ENCODE measurements at regions not wholly inside any gene's neighbourhood (a gene's known extent, or its start where the extent isn't known, plus 50 kb on each side); places are given as distances from the start of the nearest gene placed in this dataset.

- H4K5ac ChIP-seq (ENCODE audit: low read length) = no peak overlapping the region
- no peak overlapping the region for H3K9ac ChIP-seq (ENCODE audit: low read length)
- no CpG with 5 or more reads among the region's 2 CpGs for WGBS (ENCODE audit: extremely low coverage, insufficient coverage, low lambda C conversion rate)
- H2BK5ac ChIP-seq (ENCODE audit: low read length) = no peak overlapping the region
- H3K27ac ChIP-seq (ENCODE audit: low read depth, low read length) = no peak overlapping the region
- no peaks in the 10 kb centered on the region for H3K4me1 ChIP-seq (ENCODE audit: control insufficient read depth, low read depth, low read length)
- no peak overlapping the region for H4K8ac ChIP-seq (ENCODE audit: low read depth, low read length)
- DNase-seq = no peak
- H3K4me3 ChIP-seq (ENCODE audit: low read length) = no peak overlapping the region
- H2BK15ac ChIP-seq (replicated peaks; ENCODE audit: low read depth) = no peak overlapping the region
- H2AK5ac ChIP-seq (ENCODE audit: low read length) = no peak overlapping the region
- no peak overlapping the region for H3K23ac ChIP-seq (ENCODE audit: low read length)
- H3K27me3 ChIP-seq (ENCODE audit: insufficient read depth, low read length, poor library complexity) = no peaks in the 10 kb centered on the region
- no peaks in the 10 kb centered on the region for H3K79me2 ChIP-seq (ENCODE audit: control insufficient read depth, insufficient read depth, low read length)
- no peak overlapping the region for H3K56ac ChIP-seq (ENCODE audit: low read length)
- no peaks in the 10 kb centered on the region for H3K36me3 ChIP-seq (ENCODE audit: control insufficient read depth, insufficient read depth, low read length)
- H3K4ac ChIP-seq (ENCODE audit: low read depth, low read length) = no peak overlapping the region
- no peak overlapping the region for H2BK120ac ChIP-seq (ENCODE audit: low read depth, low read length)
- no peak overlapping the region for H3K18ac ChIP-seq (ENCODE audit: low read length)
- H3K4me2 ChIP-seq (ENCODE audit: low read length) = no peak overlapping the region
- no peaks in the 10 kb centered on the region for H3K79me1 ChIP-seq (ENCODE audit: low read length)
Measured at GRCh38 chr7:68125168-68125567, 1128.5 kb downstream of the TYW1 start.

GRCh38 chr7:68133045-68133444 lies 1136.4 kb downstream of the TYW1 start:
- H3K4me1 ChIP-seq (ENCODE audit: control insufficient read depth, low read depth, low read length) = no peaks in the 10 kb centered on the region
- H2BK5ac ChIP-seq (ENCODE audit: low read length) = no peak overlapping the region
- no peak overlapping the region for H4K5ac ChIP-seq (ENCODE audit: low read length)
- no CpG with 5 or more reads among the region's 6 CpGs for WGBS (ENCODE audit: extremely low coverage, insufficient coverage, low lambda C conversion rate)
- H3K79me2 ChIP-seq (ENCODE audit: control insufficient read depth, insufficient read depth, low read length) = no peaks in the 10 kb centered on the region
- no peak overlapping the region for H4K8ac ChIP-seq (ENCODE audit: low read depth, low read length)
- no peak overlapping the region for H3K27ac ChIP-seq (ENCODE audit: low read depth, low read length)
- H3K36me3 ChIP-seq (ENCODE audit: control insufficient read depth, insufficient read depth, low read length) = no peaks in the 10 kb centered on the region
- no peak overlapping the region for H3K4me3 ChIP-seq (ENCODE audit: low read length)
- H2AK5ac ChIP-seq (ENCODE audit: low read length) = no peak overlapping the region
- H3K23ac ChIP-seq (ENCODE audit: low read length) = no peak overlapping the region
- H3K18ac ChIP-seq (ENCODE audit: low read length) = no peak overlapping the region
- no peak overlapping the region for H3K4me2 ChIP-seq (ENCODE audit: low read length)
- H3K27me3 ChIP-seq (ENCODE audit: insufficient read depth, low read length, poor library complexity) = no peaks in the 10 kb centered on the region
- DNase-seq = no peak
- H2BK120ac ChIP-seq (ENCODE audit: low read depth, low read length) = no peak overlapping the region
- no peak overlapping the region for H2BK15ac ChIP-seq (replicated peaks; ENCODE audit: low read depth)
- H3K4ac ChIP-seq (ENCODE audit: low read depth, low read length) = no peak overlapping the region
- no peak overlapping the region for H3K56ac ChIP-seq (ENCODE audit: low read length)
- no peak overlapping the region for H3K9ac ChIP-seq (ENCODE audit: low read length)
- H3K79me1 ChIP-seq (ENCODE audit: low read length) = no peaks in the 10 kb centered on the region

GRCh38 chr7:68143345-68143744 lies 1146.7 kb downstream of the TYW1 start:
- Histone ChIP-seq H3K4ac (ENCODE audit: low read depth, low read length) (no peak overlapping the region), H2AK5ac (ENCODE audit: low read length) (no peak overlapping the region), H3K9ac (ENCODE audit: low read length) (no peak overlapping the region), H3K23ac (ENCODE audit: low read length) (no peak overlapping the region), H2BK120ac (ENCODE audit: low read depth, low read length) (no peak overlapping the region), H3K27me3 (ENCODE audit: insufficient read depth, low read length, poor library complexity) (no peaks in the 10 kb centered on the region), H3K18ac (ENCODE audit: low read length) (no peak overlapping the region), H4K5ac (ENCODE audit: low read length) (no peak overlapping the region), H3K56ac (ENCODE audit: low read length) (no peak overlapping the region), H3K79me1 (ENCODE audit: low read length) (no peaks in the 10 kb centered on the region), H2BK15ac (replicated peaks; ENCODE audit: low read depth) (no peak overlapping the region), H3K27ac (ENCODE audit: low read depth, low read length) (no peak overlapping the region), H3K4me3 (ENCODE audit: low read length) (no peak overlapping the region), H4K8ac (ENCODE audit: low read depth, low read length) (no peak overlapping the region), H3K36me3 (ENCODE audit: control insufficient read depth, insufficient read depth, low read length) (no peaks in the 10 kb centered on the region), H3K4me2 (ENCODE audit: low read length) (no peak overlapping the region), H3K79me2 (ENCODE audit: control insufficient read depth, insufficient read depth, low read length) (no peaks in the 10 kb centered on the region), H3K4me1 (ENCODE audit: control insufficient read depth, low read depth, low read length) (no peaks in the 10 kb centered on the region), H2BK5ac (ENCODE audit: low read length) (no peak overlapping the region)
- DNase-seq = no peak

- DNase-seq = no peak
- H3K4ac ChIP-seq (ENCODE audit: low read depth, low read length) = no peak overlapping the region
- H2BK15ac ChIP-seq (replicated peaks; ENCODE audit: low read depth) = no peak overlapping the region
- no peak overlapping the region for H3K4me3 ChIP-seq (ENCODE audit: low read length)
- H3K27me3 ChIP-seq (ENCODE audit: insufficient read depth, low read length, poor library complexity) = no peaks in the 10 kb centered on the region
- H3K18ac ChIP-seq (ENCODE audit: low read length) = no peak overlapping the region
- no peaks in the 10 kb centered on the region for H3K79me2 ChIP-seq (ENCODE audit: control insufficient read depth, insufficient read depth, low read length)
- H2AK5ac ChIP-seq (ENCODE audit: low read length) = no peak overlapping the region
- no peaks in the 10 kb centered on the region for H3K79me1 ChIP-seq (ENCODE audit: low read length)
- H3K4me1 ChIP-seq (ENCODE audit: control insufficient read depth, low read depth, low read length) = no peaks in the 10 kb centered on the region
- no peak overlapping the region for H2BK120ac ChIP-seq (ENCODE audit: low read depth, low read length)
- H3K9ac ChIP-seq (ENCODE audit: low read length) = no peak overlapping the region
- no peak overlapping the region for H3K56ac ChIP-seq (ENCODE audit: low read length)
- no peak overlapping the region for H2BK5ac ChIP-seq (ENCODE audit: low read length)
- H3K23ac ChIP-seq (ENCODE audit: low read length) = no peak overlapping the region
- H3K27ac ChIP-seq (ENCODE audit: low read depth, low read length) = no peak overlapping the region
- H3K4me2 ChIP-seq (ENCODE audit: low read length) = no peak overlapping the region
- no CpG with 5 or more reads among the region's 1 CpG for whole genome bisulfite sequencing (ENCODE audit: extremely low coverage, insufficient coverage, low lambda C conversion rate)
- H3K36me3 ChIP-seq (ENCODE audit: control insufficient read depth, insufficient read depth, low read length) = no peaks in the 10 kb centered on the region
- no peak overlapping the region for H4K8ac ChIP-seq (ENCODE audit: low read depth, low read length)
- no peak overlapping the region for H4K5ac ChIP-seq (ENCODE audit: low read length)
Measured at GRCh38 chr7:68146983-68147382, 1150.3 kb downstream of the TYW1 start.

GRCh38 chr7:68147614-68148238 lies 1151.1 kb downstream of the TYW1 start:
- H3K79me1 ChIP-seq (ENCODE audit: low read length) = no peaks in the 10 kb centered on the region
- no CpG with 5 or more reads among the region's 3 CpGs for WGBS (ENCODE audit: extremely low coverage, insufficient coverage, low lambda C conversion rate)
- no peak overlapping the region for H3K4me3 ChIP-seq (ENCODE audit: low read length)
- no peak overlapping the region for H2BK120ac ChIP-seq (ENCODE audit: low read depth, low read length)
- H3K27ac ChIP-seq (ENCODE audit: low read depth, low read length) = no peak overlapping the region
- H3K4me2 ChIP-seq (ENCODE audit: low read length) = no peak overlapping the region
- no peaks in the 10 kb centered on the region for H3K4me1 ChIP-seq (ENCODE audit: control insufficient read depth, low read depth, low read length)
- H3K18ac ChIP-seq (ENCODE audit: low read length) = no peak overlapping the region
- H3K36me3 ChIP-seq (ENCODE audit: control insufficient read depth, insufficient read depth, low read length) = no peaks in the 10 kb centered on the region
- no peak overlapping the region for H2BK5ac ChIP-seq (ENCODE audit: low read length)
- no peak overlapping the region for H3K9ac ChIP-seq (ENCODE audit: low read length)
- no peak overlapping the region for H2AK5ac ChIP-seq (ENCODE audit: low read length)
- no peak overlapping the region for H4K8ac ChIP-seq (ENCODE audit: low read depth, low read length)
- H3K4ac ChIP-seq (ENCODE audit: low read depth, low read length) = no peak overlapping the region
- no peak overlapping the region for H2BK15ac ChIP-seq (replicated peaks; ENCODE audit: low read depth)
- no peaks in the 10 kb centered on the region for H3K79me2 ChIP-seq (ENCODE audit: control insufficient read depth, insufficient read depth, low read length)
- DNase-seq = no peak
- no peak overlapping the region for H3K56ac ChIP-seq (ENCODE audit: low read length)
- H3K27me3 ChIP-seq (ENCODE audit: insufficient read depth, low read length, poor library complexity) = no peaks in the 10 kb centered on the region
- no peak overlapping the region for H4K5ac ChIP-seq (ENCODE audit: low read length)
- no peak overlapping the region for H3K23ac ChIP-seq (ENCODE audit: low read length)

- Histone ChIP-seq H2BK15ac (replicated peaks; ENCODE audit: low read depth) (no peak overlapping the region), H4K5ac (ENCODE audit: low read length) (no peak overlapping the region), H3K79me1 (ENCODE audit: low read length) (no peaks in the 10 kb centered on the region), H3K56ac (ENCODE audit: low read length) (no peak overlapping the region), H3K27ac (ENCODE audit: low read depth, low read length) (no peak overlapping the region), H2BK120ac (ENCODE audit: low read depth, low read length) (no peak overlapping the region), H3K9ac (ENCODE audit: low read length) (no peak overlapping the region), H3K4me2 (ENCODE audit: low read length) (no peak overlapping the region), H3K4ac (ENCODE audit: low read depth, low read length) (no peak overlapping the region), H3K4me1 (ENCODE audit: control insufficient read depth, low read depth, low read length) (no peaks in the 10 kb centered on the region), H3K36me3 (ENCODE audit: control insufficient read depth, insufficient read depth, low read length) (no peaks in the 10 kb centered on the region), H3K4me3 (ENCODE audit: low read length) (no peak overlapping the region), H3K27me3 (ENCODE audit: insufficient read depth, low read length, poor library complexity) (no peaks in the 10 kb centered on the region), H3K79me2 (ENCODE audit: control insufficient read depth, insufficient read depth, low read length) (no peaks in the 10 kb centered on the region), H3K23ac (ENCODE audit: low read length) (no peak overlapping the region), H3K18ac (ENCODE audit: low read length) (no peak overlapping the region), H4K8ac (ENCODE audit: low read depth, low read length) (no peak overlapping the region), H2AK5ac (ENCODE audit: low read length) (no peak overlapping the region), H2BK5ac (ENCODE audit: low read length) (no peak overlapping the region)
- WGBS (ENCODE audit: extremely low coverage, insufficient coverage, low lambda C conversion rate) = no CpG with 5 or more reads among the region's 2 CpGs
- DNase-seq = no peak
Measured at GRCh38 chr7:68148440-68148839, 1151.8 kb downstream of the TYW1 start.
